Breast epithelium (tissue), 3 donors: ENCODE measurements at regions not wholly inside any gene's neighbourhood (a gene's known extent, or its start where the extent isn't known, plus 50 kb on each side); places are given as distances from the start of the nearest gene placed in this dataset.

Experiments
- CTCF ChIP-seq, 3 donors: fragments of 450-650 bp; IDR thresholded peaks; one replicate each; pipeline ENCODE4 v1.5.1; 2016 to 2017; ENCODE audit warnings: antibody characterized with exemption in 3 of 3, mild to moderate bottlenecking in 3 of 3, moderate library complexity in 3 of 3
- POLR2A ChIP-seq: fragments of 450-650 bp; IDR thresholded peaks from one replicate; pipeline ENCODE4 v1.6.1; 2016; ENCODE audit warnings: antibody characterized with exemption, mild to moderate bottlenecking, moderate library complexity
- POLR2AphosphoS5 ChIP-seq, 3 donors: sonication (generic); formaldehyde crosslinking; IDR thresholded peaks; one replicate each; pipeline ENCODE4 v1.6.1; 2017; ENCODE audit warnings: antibody characterized with exemption in 3 of 3

GRCh38 chr18:30562231-30562630 is 480.3 kb downstream of the DSC3 start:
- no peak for TF ChIP-seq CTCF (IDR thresholded peaks at IDR 0.05)
- no peak for TF ChIP-seq POLR2A
- no peak for TF ChIP-seq POLR2AphosphoS5 (IDR thresholded peaks at IDR 0.05)
